ENCODE measurements at regions not wholly inside any gene's neighbourhood (a gene's known extent, or its start where the extent isn't known, plus 50 kb on each side); places are given as distances from the start of the nearest gene placed in this dataset.
A peak's percentile ranks its signal among the peaks of the same experiment; 100 is the strongest.

- TF ChIP-seq POLR2A (IDR thresholded peaks at IDR 0.05; ENCODE audit: insufficient read depth in 1 of 2, low read depth in 2 of 2, low read length in 2 of 2): no peak
- no peak for TF ChIP-seq RELA (CRISPR knock-in tag; IDR thresholded peaks at IDR 0.05)
- peak; percentile 98 for TF ChIP-seq ZNF317 (CRISPR knock-in tag; IDR thresholded peaks at IDR 0.05)
- TF ChIP-seq ATF6 (CRISPR knock-in tag; conservative IDR thresholded peaks at IDR 0.05): no peak
- no peak overlapping the region for H2AFZ ChIP-seq (ENCODE audit: low read length)
- CTCF ChIA-PET (ENCODE audit: low intra/inter-chr PET ratio, low total read pairs): no interaction called here
- peaks cover 11% of the 10 kb centered on the region; the same call in 1 of the 2 replicates for H3K9me3 ChIP-seq (ENCODE audit: low read length)
- no peak overlapping the region for H3K4me2 ChIP-seq (ENCODE audit: low read depth, low read length)
- ATAC-seq (no peak), DNase-seq (ENCODE audit: low spot score) (no peak), FAIRE-seq (no peak)
- no peaks in the 10 kb centered on the region for H3K4me1 ChIP-seq (ENCODE audit: insufficient read depth, low read length)
- no peak overlapping the region for H3K9ac ChIP-seq (ENCODE audit: insufficient read depth, low read depth, low read length)
- in situ Hi-C loops (cut with HindIII; ENCODE audit: extremely low pct_ligation_motif_present, low pct_unique_long_range_greater_than_20kb): no loop called here
- H3K79me2 ChIP-seq (ENCODE audit: insufficient read depth, low read length): no peaks in the 10 kb centered on the region
- intact Hi-C loops (cut with micrococcal nuclease; ENCODE audit: unreplicated experiment): no loop called here
- no peak overlapping the region for H3K4me3 ChIP-seq (replicated peaks in 1 of 3; ENCODE audit: insufficient read depth in 1 of 3, low read depth in 2 of 3, low read length in 3 of 3)
- no TSS peak for BruUV-seq (replicated peaks)
- H4K20me1 ChIP-seq (ENCODE audit: insufficient read depth, low read length): no peaks in the 10 kb centered on the region
- no peaks in the 10 kb centered on the region for H3K27me3 ChIP-seq (ENCODE audit: control insufficient read depth in 1 of 2, insufficient read depth in 2 of 2, low read length in 2 of 2)
- H3K36me3 ChIP-seq (replicated peaks in 1 of 2; ENCODE audit: control insufficient read depth in 1 of 2, insufficient read depth in 2 of 2, low read length in 2 of 2): no peaks in the 10 kb centered on the region
- H3K27ac ChIP-seq (ENCODE audit: extremely low read length, insufficient read depth, low read length): no peak overlapping the region
- POLR2A ChIA-PET: no interaction called here
Observed at GRCh38 chr9:81445331-81445921, 243.9 kb downstream of the TLE1 start.

- H3K9me3 ChIP-seq (ENCODE audit: low read length): peaks cover 23% of the 10 kb centered on the region
- ATAC-seq (no peak), FAIRE-seq (no peak), DNase-seq (ENCODE audit: low spot score) (no peak)
- ChIA-PET POLR2A (no interaction called here), CTCF (ENCODE audit: low intra/inter-chr PET ratio, low total read pairs) (no interaction called here)
- no peak overlapping the region for H2AFZ ChIP-seq (ENCODE audit: low read length)
- H4K20me1 ChIP-seq (ENCODE audit: insufficient read depth, low read length): no peaks in the 10 kb centered on the region
- no TSS peak for BruUV-seq (replicated peaks)
- H3K27ac ChIP-seq (ENCODE audit: extremely low read length, insufficient read depth, low read length): no peak overlapping the region
- intact Hi-C loops (cut with micrococcal nuclease; ENCODE audit: unreplicated experiment) (loop anchor here (2.0 kb wide), 1 partner anchor 51 kb away; no protein-coding TSS in a partner anchor), in situ Hi-C loops (cut with HindIII; ENCODE audit: extremely low pct_ligation_motif_present, low pct_unique_long_range_greater_than_20kb) (no loop called here)
- no peak overlapping the region for H3K4me3 ChIP-seq (replicated peaks in 1 of 3; ENCODE audit: insufficient read depth in 1 of 3, low read depth in 2 of 3, low read length in 3 of 3)
- H3K27me3 ChIP-seq (ENCODE audit: control insufficient read depth in 1 of 2, insufficient read depth in 2 of 2, low read length in 2 of 2): no peaks in the 10 kb centered on the region
- no peaks in the 10 kb centered on the region for H3K4me1 ChIP-seq (ENCODE audit: insufficient read depth, low read length)
- H3K36me3 ChIP-seq (replicated peaks in 1 of 2; ENCODE audit: control insufficient read depth in 1 of 2, insufficient read depth in 2 of 2, low read length in 2 of 2): no peaks in the 10 kb centered on the region
- no peak overlapping the region for H3K9ac ChIP-seq (ENCODE audit: insufficient read depth, low read depth, low read length)
- H3K4me2 ChIP-seq (ENCODE audit: low read depth, low read length): no peak overlapping the region
- TF ChIP-seq KLF13 (CRISPR knock-in tag; IDR thresholded peaks at IDR 0.05) (no peak), STAG1 (CRISPR knock-in tag; IDR thresholded peaks at IDR 0.05) (no peak), NR0B2 (CRISPR knock-in tag; IDR thresholded peaks at IDR 0.05) (no peak), ZNF770 (CRISPR knock-in tag; IDR thresholded peaks at IDR 0.05) (no peak), YEATS2 (CRISPR knock-in tag; IDR thresholded peaks at IDR 0.05; ENCODE audit: borderline replicate concordance) (no peak)
- no peaks in the 10 kb centered on the region for H3K79me2 ChIP-seq (ENCODE audit: insufficient read depth, low read length)
- 8% methylated on average over 4 of the region's 4 CpGs for WGBS (ENCODE audit: low lambda C conversion rate)
Observed at GRCh38 chr9:81431641-81432040, 257.7 kb downstream of the TLE1 start.
